ENCODE measurements at regions not wholly inside any gene's neighbourhood (a gene's known extent, or its start where the extent isn't known, plus 50 kb on each side); places are given as distances from the start of the nearest gene placed in this dataset.
A peak's percentile ranks its signal among the peaks of the same experiment; 100 is the strongest.

DNA sequence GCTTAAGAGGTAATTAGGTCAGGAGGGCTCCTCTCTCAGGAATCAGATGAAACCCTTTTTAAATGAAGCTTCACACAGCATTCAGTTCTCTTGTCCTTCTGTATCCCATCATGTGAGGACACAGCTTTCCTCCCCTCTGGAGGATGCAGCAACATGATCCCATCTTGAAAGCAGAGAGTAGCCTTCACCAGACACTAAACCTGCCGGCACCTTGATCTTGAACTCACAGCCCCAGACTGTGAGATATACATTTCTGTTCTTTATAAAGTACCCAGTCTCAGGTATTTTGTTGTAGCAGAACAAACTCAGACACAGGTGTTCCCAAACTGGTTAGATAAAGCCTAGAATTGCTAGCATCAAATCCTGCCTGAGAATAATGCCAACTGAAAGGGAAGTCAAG lies 83.7 kb upstream of the PRICKLE2 start:
- CTCF ChIA-PET: interaction anchor here (1.2 kb wide), 1 partner anchor 35 kb away, joined by 3 read pairs; no protein-coding TSS in a partner anchor
- POLR2A ChIA-PET: no interaction called here
- H3K4me3 ChIP-seq: no peak overlapping the region
- FAIRE-seq: no peak
- no peak overlapping the region for H3K4me2 ChIP-seq
- ATAC-seq: no peak
- no peak for DNase-seq (ENCODE audit: low read depth in 1 of 2, low spot score in 1 of 2)
- no peak overlapping the region for H3K27ac ChIP-seq
- TF ChIP-seq NPAS2 (CRISPR knock-in tag; IDR thresholded peaks at IDR 0.05; ENCODE audit: borderline replicate concordance) (no peak), HOXB5 (CRISPR knock-in tag; IDR thresholded peaks at IDR 0.05) (no peak), SMC3 (IDR thresholded peaks at IDR 0.05) (no peak), POLR2AphosphoS2 (conservative IDR thresholded peaks at IDR 0.05; ENCODE audit: low read length) (no peak), EP300 (IDR thresholded peaks at IDR 0.05) (no peak), EHF (CRISPR knock-in tag; IDR thresholded peaks at IDR 0.05) (no peak), HOXB13 (CRISPR knock-in tag; IDR thresholded peaks at IDR 0.05; ENCODE audit: low read depth) (no peak), ZC3H11A (IDR thresholded peaks at IDR 0.05) (no peak), MYC (IDR thresholded peaks at IDR 0.05; ENCODE audit: borderline replicate concordance, low read length) (no peak), HOXA7 (CRISPR knock-in tag; IDR thresholded peaks at IDR 0.05) (no peak), HES2 (IDR thresholded peaks at IDR 0.05) (no peak), CBX2 (IDR thresholded peaks at IDR 0.05; ENCODE audit: borderline replicate concordance, low read depth) (no peak)
- TF ChIP-seq, protein P1, sequence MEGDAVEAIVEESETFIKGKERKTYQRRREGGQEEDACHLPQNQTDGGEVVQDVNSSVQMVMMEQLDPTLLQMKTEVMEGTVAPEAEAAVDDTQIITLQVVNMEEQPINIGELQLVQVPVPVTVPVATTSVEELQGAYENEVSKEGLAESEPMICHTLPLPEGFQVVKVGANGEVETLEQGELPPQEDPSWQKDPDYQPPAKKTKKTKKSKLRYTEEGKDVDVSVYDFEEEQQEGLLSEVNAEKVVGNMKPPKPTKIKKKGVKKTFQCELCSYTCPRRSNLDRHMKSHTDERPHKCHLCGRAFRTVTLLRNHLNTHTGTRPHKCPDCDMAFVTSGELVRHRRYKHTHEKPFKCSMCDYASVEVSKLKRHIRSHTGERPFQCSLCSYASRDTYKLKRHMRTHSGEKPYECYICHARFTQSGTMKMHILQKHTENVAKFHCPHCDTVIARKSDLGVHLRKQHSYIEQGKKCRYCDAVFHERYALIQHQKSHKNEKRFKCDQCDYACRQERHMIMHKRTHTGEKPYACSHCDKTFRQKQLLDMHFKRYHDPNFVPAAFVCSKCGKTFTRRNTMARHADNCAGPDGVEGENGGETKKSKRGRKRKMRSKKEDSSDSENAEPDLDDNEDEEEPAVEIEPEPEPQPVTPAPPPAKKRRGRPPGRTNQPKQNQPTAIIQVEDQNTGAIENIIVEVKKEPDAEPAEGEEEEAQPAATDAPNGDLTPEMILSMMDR (IDR thresholded peaks at IDR 0.05): no peak
- no peaks in the 10 kb centered on the region for H3K9me3 ChIP-seq
- peaks cover 9% of the 10 kb centered on the region; the same call in 2 of the 3 replicates for H3K4me1 ChIP-seq
- WGBS (ENCODE audit: missing lambda C conversion rate): 100% methylated on average over 1 of the region's 1 CpG

GRCh38 chr3:64306745-64307144 lies 81.5 kb upstream of the PRICKLE2 start:
- DNase-seq (ENCODE audit: low read depth in 1 of 2, low spot score in 1 of 2) (no peak), ATAC-seq (no peak), FAIRE-seq (no peak)
- Histone ChIP-seq H3K4me1 (peaks cover 7% of the 10 kb centered on the region; the same call in 2 of the 3 replicates), H3K9me3 (no peaks in the 10 kb centered on the region), H3K4me2 (no peak overlapping the region), H3K27ac (0 out of 6 replicates have a peak overlapping the region, but pooled peaks of 1 of the 2 experiments have one; percentile 6), H3K4me3 (no peak overlapping the region)
- 79% methylated on average over 2 of the region's 2 CpGs for WGBS (ENCODE audit: missing lambda C conversion rate)
- TF ChIP-seq, protein P2, sequence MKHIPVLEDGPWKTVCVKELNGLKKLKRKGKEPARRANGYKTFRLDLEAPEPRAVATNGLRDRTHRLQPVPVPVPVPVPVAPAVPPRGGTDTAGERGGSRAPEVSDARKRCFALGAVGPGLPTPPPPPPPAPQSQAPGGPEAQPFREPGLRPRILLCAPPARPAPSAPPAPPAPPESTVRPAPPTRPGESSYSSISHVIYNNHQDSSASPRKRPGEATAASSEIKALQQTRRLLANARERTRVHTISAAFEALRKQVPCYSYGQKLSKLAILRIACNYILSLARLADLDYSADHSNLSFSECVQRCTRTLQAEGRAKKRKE (CRISPR knock-in tag; IDR thresholded peaks at IDR 0.05; ENCODE audit: low read depth): no peak
- TF ChIP-seq PBX3 (IDR thresholded peaks at IDR 0.05) (no peak), POLR2A (IDR thresholded peaks at IDR 0.05; ENCODE audit: low read length) (no peak), HOXB5 (CRISPR knock-in tag; IDR thresholded peaks at IDR 0.05) (no peak), HOXB13 (CRISPR knock-in tag; IDR thresholded peaks at IDR 0.05; ENCODE audit: low read depth) (no peak), RARB (CRISPR knock-in tag; IDR thresholded peaks at IDR 0.05) (no peak), SREBF2 (IDR thresholded peaks at IDR 0.05) (no peak), JUN (IDR thresholded peaks at IDR 0.05) (no peak), SMC3 (IDR thresholded peaks at IDR 0.05) (no peak), RCOR1 (IDR thresholded peaks at IDR 0.05; ENCODE audit: low read depth, low read length) (no peak)
- POLR2A ChIA-PET: no interaction called here
- CTCF ChIA-PET: interaction anchor here (1.0 kb wide), 1 partner anchor 82 kb away, joined by 3 read pairs; the partner anchor contains the start of gene PRICKLE2

GRCh38 chr3:64305731-64306130 lies 80.5 kb upstream of the PRICKLE2 start:
- TF ChIP-seq BHLHE40 (IDR thresholded peaks at IDR 0.05; ENCODE audit: low read depth, low read length): no peak
- no peak for TF ChIP-seq ZC3H11A (IDR thresholded peaks at IDR 0.05)
- no peak for TF ChIP-seq RARB (CRISPR knock-in tag; IDR thresholded peaks at IDR 0.05)
- TF ChIP-seq MAZ (IDR thresholded peaks at IDR 0.05; ENCODE audit: borderline replicate concordance, low read depth, low read length): no peak
- TF ChIP-seq TP53 (CRISPR knock-in tag; IDR thresholded peaks at IDR 0.05): no peak
- TF ChIP-seq EHF (CRISPR knock-in tag; IDR thresholded peaks at IDR 0.05): no peak
- no peak for TF ChIP-seq JUNB (IDR thresholded peaks at IDR 0.05)
- TF ChIP-seq KDM5A (IDR thresholded peaks at IDR 0.05): no peak
- no peak for TF ChIP-seq PHF8 (IDR thresholded peaks at IDR 0.05; ENCODE audit: borderline replicate concordance, low read depth)
- TF ChIP-seq ESRRA (IDR thresholded peaks at IDR 0.05; ENCODE audit: borderline replicate concordance, low read length): no peak
- TF ChIP-seq HOXB13 (CRISPR knock-in tag; IDR thresholded peaks at IDR 0.05; ENCODE audit: low read depth): no peak
- ATAC-seq (no peak), DNase-seq (ENCODE audit: low read depth in 1 of 2, low spot score in 1 of 2) (no peak), FAIRE-seq (no peak)
- no peak overlapping the region for H3K4me2 ChIP-seq
- no peaks in the 10 kb centered on the region for H3K4me1 ChIP-seq
- no peak overlapping the region for H3K27ac ChIP-seq
- 90% methylated on average over 1 of the region's 1 CpG for WGBS (ENCODE audit: missing lambda C conversion rate)
- POLR2A ChIA-PET: no interaction called here
- H3K4me3 ChIP-seq: no peak overlapping the region
- CTCF ChIA-PET: interaction anchor here (1.0 kb wide), 1 partner anchor 81 kb away, joined by 3 read pairs; the partner anchor contains the start of gene PRICKLE2
- H3K9me3 ChIP-seq: no peaks in the 10 kb centered on the region
